ENCODE measurements at regions not wholly inside any gene's neighbourhood (a gene's known extent, or its start where the extent isn't known, plus 50 kb on each side); places are given as distances from the start of the nearest gene placed in this dataset.
"Not testable (repeated sequence)": the region's sequence is repeated elsewhere in the genome, so short reads cannot be mapped to it uniquely, and the experiment has no call there.

GRCh38 chr1:2953688-2954285, 67.5 kb upstream of the ACTRT2 start:
- DNase-seq, result no peak

DNA sequence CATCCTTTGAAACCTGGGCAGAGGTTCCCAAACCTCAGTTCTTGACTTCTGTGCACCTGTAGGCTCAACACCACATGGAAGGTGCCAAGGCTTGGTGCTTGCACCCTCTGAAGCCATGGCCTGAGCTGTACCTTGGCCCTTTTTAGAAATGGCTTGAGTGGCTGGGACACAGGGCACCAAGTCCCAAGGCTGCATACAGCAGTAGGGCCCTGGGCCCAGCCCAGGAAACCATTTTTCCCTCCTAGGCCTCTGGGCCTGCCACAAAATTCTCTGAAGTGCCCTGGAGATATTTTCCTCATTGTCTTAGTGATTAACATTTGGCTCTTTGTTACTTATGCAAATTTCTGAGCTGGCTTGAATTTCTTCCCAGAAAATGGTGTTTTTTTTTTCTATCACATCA, 65.6 kb upstream of the ACTRT2 start:
- DNase-seq, result no peak

DNA sequence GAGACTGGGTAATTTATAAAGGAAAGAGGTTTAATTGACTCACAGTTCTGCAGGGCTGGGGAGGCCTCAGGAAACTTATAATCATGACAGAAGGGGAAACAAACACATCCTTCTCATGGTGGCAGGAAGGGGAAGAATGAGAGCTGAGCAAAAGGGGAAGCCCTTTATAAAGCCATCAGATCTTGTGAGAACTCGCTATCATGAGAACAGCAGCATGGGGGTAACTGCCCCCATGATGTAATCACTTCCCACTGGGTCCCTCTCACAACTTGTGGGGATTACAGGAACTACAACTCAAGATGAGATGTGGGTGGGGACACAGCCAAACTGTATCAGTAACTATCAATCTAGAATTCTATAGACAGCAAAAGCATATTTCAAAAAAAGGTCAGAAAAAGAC, 64.7 kb upstream of the ACTRT2 start:
- no peak for DNase-seq

- DNase-seq, result no peak
Observed at GRCh38 chr1:2957329-2957728, 63.9 kb upstream of the ACTRT2 start.

GRCh38 chr1:2959881-2960280, 61.4 kb upstream of the ACTRT2 start:
- DNase-seq, result not testable (repeated sequence)

DNA sequence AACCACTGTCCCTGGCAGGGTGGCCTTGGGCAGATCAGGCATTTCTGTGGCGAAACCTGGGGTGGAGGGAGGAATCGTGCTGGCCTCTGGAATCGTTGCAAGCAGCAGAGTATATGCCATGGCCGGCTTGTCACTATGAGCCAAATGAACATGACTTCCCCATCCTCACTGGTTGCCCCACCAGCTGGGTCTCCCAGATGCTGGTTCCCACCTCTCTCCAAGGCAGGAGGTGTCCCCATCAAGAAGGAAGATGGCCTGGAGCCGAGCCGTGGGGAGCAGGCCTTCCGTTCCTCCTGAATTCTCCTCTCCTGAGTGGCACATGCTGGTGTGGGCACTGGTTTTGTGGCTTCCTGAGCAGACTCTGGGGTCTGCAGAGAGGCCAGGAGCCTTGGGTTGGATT, 60.2 kb upstream of the ACTRT2 start:
- no peak for DNase-seq

DNA sequence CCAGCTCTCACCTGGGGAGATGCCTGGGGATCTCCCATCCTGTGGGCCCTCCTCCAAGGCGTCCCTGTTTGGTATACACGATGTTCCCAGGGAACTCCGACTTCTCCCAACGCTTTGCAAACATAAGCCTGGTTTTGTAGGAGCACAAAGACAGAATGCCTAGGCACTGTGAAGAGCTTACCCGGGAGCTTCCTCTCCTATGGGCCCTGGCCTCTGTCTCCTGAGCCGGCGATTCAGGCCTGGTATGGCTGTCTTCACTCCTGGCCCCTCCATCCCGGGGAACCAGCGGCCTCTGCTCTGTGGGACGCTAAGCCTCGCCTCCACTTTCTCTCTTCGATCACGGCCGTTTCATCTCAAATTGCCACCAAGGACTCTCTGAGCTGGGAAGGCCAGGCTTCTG, 59.6 kb upstream of the ACTRT2 start:
- no peak for DNase-seq

GRCh38 chr1:2962061-2962460, 59.2 kb upstream of the ACTRT2 start:
- DNase-seq, result no peak

DNA sequence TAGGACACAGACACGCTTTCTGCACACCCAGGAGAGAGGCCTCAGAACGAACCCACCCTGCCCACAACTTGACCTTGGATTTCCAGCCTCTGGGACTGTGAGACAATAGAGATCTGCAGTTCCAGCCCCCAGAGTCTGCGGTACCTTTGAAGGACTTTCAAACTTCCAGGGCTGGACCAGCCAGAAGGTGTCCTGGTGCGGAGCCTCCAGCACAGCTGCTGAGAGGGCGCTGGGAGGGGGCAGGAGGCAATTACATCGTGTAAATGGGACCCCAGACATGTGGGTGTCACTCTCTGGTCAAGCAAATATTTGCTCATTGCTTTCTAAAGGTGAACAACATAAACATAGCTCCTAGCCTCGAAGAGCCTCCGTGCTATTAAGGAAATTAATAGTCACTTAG, 58.7 kb upstream of the ACTRT2 start:
- no peak for DNase-seq

DNA sequence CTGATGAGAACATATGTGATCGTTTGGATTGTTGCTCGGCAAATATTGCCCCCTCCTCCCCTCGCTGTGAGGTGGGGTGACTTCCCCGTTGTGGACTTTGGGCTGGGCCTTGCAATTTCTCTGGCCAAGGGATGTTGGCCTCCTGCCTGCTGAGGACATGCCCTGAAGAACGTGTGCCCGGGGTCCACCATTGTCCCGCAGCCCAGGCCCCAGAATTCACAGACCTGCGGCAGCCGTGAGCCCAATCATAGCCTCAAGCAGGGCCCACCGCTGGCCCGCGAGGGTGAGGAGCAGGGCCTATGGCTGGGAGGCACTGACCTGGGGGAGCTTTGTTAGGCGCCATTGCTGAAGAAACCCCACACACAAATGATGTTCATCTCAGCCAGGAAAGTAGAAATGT, 58.3 kb upstream of the ACTRT2 start:
- no peak for DNase-seq

DNA sequence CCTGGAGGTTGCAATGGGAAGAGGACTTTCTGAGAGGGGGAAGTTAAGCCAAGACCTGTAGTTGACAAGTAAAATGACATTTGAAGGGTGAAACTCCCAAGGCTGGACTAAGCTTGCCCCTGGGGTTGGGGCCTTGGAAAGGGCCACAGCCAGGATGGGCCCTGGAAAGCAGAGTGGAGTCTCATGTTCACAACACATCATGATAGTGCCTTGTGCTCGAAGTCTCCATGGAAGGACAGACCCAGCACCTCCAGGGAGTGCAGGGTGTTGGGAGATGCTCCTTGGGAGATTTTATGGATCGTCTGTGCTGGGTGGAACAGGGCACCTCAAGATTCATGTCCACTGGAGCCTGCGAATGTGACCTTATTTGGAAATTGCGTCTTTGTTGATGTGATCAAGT, 55.6 kb upstream of the ACTRT2 start:
- no peak for DNase-seq

DNA sequence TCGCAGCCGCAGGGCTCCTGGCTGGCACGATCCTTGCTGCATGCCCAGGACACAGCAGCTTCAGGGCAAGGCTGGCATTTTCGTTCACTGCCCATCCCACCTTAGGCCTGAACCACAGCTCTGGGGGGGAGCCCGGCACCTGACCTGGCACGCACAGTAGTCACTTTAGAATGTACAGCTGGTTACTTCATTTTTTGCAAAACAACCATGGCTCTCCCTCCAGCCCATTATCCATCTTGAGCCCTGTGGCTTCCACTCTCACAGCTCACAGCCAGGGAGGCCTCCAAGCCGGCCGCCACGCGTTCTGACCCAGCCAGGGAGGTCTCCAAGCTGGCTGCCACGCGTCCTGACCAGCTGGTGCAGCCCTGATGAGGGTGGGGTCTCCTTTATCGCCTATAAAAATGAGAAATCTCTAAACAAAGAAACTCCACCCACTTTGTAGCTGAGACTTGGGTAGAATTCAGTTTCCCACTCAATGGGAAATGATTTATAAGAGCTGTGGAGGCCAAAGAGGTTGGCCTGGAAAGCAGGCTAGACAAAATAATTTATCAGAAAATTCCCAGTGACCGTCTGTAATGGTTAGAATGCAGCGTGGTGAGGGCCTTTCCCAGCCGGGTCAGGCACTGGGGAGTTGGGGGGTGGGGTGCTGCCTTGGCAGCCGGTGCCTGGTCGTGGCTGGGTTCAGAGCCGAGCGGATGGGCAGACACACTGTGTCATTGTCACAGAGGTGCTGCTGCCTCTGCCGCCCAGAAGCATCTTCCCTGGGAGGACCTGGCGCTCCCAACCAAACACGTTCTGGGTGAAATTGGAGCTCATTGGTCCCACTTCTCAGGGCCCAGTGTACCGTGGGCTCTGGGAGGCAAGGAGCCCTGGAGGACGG, 54.6 kb upstream of the ACTRT2 start:
- no peak for DNase-seq

DNA sequence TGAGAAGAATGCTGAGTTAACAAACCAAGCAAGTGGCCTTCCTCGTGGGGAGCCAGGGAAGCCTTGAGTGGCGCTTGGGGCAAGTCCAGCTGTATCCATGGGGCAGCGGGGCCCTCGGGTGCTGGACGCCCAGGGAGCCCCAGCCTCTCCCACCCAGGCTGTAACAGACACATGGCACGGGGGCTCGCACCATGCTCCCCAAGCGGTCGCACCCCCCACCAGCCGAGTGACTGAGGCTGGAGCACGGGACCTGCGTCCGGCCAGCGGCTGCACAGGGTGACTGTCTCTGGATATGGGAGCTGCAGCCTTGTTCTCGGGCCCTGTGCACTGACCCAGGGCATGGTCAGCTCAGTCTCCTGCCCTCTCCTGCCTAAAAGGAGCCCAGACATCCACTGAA, 53.9 kb upstream of the ACTRT2 start:
- no peak for DNase-seq

- no peak for DNase-seq
Observed at GRCh38 chr1:2967881-2968280, 53.4 kb upstream of the ACTRT2 start.

GRCh38 chr1:2968471-2968881, 52.8 kb upstream of the ACTRT2 start:
- DNase-seq, result no peak

DNA sequence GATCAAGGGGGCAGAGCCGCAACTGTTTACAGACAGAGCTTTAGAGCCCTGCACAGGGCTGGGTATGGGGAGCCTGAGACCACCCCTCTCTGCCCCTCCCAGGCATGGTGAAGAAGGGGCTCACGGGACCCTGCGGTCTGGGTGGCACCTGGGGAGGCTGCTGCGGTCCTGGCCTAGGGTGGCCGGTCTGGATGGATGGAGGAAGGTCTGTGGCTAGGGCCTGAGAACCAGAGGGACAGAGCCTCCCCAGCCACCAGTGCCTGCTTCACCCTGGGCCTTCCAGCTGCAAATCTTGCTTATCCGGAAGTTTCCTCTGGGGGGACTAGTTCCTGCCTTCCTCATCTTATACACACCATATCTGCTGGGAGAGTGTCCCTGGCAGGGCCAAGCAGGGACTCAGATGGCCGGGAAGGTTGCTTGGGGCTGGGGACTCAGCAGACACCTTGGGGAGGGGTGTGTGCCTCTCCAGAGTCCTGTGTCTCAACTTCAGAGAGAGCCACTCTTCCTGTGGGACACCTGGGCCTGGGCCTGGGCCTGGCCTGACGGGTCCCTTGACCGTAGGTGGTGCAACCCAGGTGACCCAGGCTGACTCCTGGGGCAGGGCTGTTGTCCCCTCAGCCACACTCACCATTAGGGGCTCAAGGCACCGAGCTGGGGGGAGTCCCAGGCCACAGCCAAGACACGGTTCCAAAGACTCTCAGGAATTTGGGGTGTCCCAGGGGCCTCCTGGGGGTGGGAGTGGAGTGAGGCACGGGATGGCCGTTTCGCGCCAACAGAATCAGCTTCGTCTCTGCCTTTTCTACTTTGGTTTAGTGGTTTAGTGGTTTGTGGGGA, 52.0 kb upstream of the ACTRT2 start:
- DNase-seq, result no peak

DNA sequence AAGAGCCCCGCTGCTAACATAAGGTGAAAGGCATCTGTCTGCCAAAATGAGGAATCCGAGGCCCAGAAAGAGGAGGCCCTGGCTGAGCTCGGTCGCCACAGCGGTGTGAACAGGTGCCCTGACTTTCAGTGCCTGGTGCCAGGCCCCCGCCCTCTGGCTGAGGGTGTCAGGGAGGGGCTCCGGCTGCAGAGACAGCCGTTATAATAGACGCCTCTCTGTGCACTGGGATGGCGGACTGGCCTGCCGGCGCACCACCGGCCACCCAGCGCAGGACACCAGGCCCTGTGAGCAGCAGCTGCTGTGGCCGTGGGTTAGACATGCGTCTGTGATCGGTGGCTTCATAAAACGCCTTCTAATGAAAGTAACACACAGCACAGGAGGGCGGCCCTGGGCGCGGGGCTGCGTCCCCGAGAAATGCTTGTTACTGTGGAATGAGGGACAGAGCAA, 51.4 kb upstream of the ACTRT2 start:
- DNase-seq, result no peak

GRCh38 chr1:2970311-2971071, 50.8 kb upstream of the ACTRT2 start:
- no peak for DNase-seq

DNA sequence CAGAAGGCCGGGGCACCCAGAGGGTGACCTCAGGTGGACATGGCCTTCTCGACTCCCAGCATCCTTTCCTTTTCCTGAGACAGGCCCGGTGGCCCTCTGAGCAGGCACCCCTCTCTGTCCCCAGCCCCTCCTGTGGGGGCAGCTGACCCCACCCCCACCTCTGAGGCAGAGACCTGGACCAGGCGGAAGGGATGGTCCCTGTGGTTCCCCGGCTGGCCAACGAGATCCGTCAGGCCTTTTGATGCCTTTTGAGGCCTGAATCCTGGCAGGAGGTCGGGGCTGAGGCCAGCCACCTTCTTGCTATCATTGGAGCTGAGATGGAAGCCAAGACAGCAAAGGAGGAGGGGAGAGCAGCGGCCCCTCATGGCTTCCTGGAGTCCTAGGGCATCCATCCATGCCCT, 50.2 kb upstream of the ACTRT2 start:
- no peak for DNase-seq
